Transverse colon (tissue), 4 donors: ENCODE measurements at regions not wholly inside any gene's neighbourhood (a gene's known extent, or its start where the extent isn't known, plus 50 kb on each side); places are given as distances from the start of the nearest gene placed in this dataset.

Experiments
- POLR2A ChIP-seq: fragments of 450-650 bp; IDR thresholded peaks from one replicate; pipeline ENCODE4 v1.6.1; 2016; ENCODE audit warnings: antibody characterized with exemption, mild to moderate bottlenecking, moderate library complexity
- POLR2AphosphoS5 ChIP-seq, 3 donors: sonication (generic); formaldehyde crosslinking; IDR thresholded peaks; one replicate each; pipeline ENCODE4 v1.6.1; 2016; ENCODE audit warnings: antibody characterized with exemption in 3 of 3
- TF ChIP-seq, protein P1 (sequence below), 5 experiments: fragments of 200-600 bp in 3 of 5; fragments of 450-650 bp in 2 of 5; sonication (generic) in 3 of 5; IDR thresholded peaks; 1 replicate in 2 of 5; 2 replicates in 3 of 5; pipeline ENCODE4 v1.5.1; 2016 to 2017; ENCODE audit warnings: antibody characterized with exemption in 5 of 5, inconsistent platforms in 3 of 5, mild to moderate bottlenecking in 2 of 5, moderate library complexity in 1 of 5

GRCh38 chr10:57145548-57145947 is 784.5 kb upstream of the ZWINT start:
- TF ChIP-seq, protein P1, sequence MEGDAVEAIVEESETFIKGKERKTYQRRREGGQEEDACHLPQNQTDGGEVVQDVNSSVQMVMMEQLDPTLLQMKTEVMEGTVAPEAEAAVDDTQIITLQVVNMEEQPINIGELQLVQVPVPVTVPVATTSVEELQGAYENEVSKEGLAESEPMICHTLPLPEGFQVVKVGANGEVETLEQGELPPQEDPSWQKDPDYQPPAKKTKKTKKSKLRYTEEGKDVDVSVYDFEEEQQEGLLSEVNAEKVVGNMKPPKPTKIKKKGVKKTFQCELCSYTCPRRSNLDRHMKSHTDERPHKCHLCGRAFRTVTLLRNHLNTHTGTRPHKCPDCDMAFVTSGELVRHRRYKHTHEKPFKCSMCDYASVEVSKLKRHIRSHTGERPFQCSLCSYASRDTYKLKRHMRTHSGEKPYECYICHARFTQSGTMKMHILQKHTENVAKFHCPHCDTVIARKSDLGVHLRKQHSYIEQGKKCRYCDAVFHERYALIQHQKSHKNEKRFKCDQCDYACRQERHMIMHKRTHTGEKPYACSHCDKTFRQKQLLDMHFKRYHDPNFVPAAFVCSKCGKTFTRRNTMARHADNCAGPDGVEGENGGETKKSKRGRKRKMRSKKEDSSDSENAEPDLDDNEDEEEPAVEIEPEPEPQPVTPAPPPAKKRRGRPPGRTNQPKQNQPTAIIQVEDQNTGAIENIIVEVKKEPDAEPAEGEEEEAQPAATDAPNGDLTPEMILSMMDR (IDR thresholded peaks at IDR 0.05): no peak
- no peak for TF ChIP-seq POLR2AphosphoS5 (IDR thresholded peaks at IDR 0.05)
- TF ChIP-seq POLR2A: no peak
